Colon (tissue), 2 donors: ENCODE measurements at regions not wholly inside any gene's neighbourhood (a gene's known extent, or its start where the extent isn't known, plus 50 kb on each side); places are given as distances from the start of the nearest gene placed in this dataset.
"Not testable (repeated sequence)": the region's sequence is repeated elsewhere in the genome, so short reads cannot be mapped to it uniquely, and the experiment has no call there.

Source experiments
- FAIRE-seq: peaks from 2 replicates; lab custom pipeline; 2012; peaks lifted over from hg19 to GRCh38; lab: Jason Lieb, UNC
- donor health status: control.
- donor health status: control.

- FAIRE-seq = no peak
Measured at GRCh38 chr18:5717256-5717655, 173.5 kb upstream of the EPB41L3 start.

- FAIRE-seq = no peak
Measured at GRCh38 chr18:5710676-5711075, 166.9 kb upstream of the EPB41L3 start.

- no peak for FAIRE-seq
Measured at GRCh38 chr18:5710235-5710634, 166.4 kb upstream of the EPB41L3 start.

- no peak for FAIRE-seq
Measured at GRCh38 chr18:5709476-5710095, 165.8 kb upstream of the EPB41L3 start.

- no peak for FAIRE-seq
Measured at GRCh38 chr18:5707586-5707985, 163.8 kb upstream of the EPB41L3 start.

GRCh38 chr18:5705393-5705792 lies 161.6 kb upstream of the EPB41L3 start:
- FAIRE-seq = no peak

- no peak for FAIRE-seq
Measured at GRCh38 chr18:5704847-5705246, 161.1 kb upstream of the EPB41L3 start.

GRCh38 chr18:5702016-5702415 lies 158.2 kb upstream of the EPB41L3 start:
- FAIRE-seq = not testable (repeated sequence)

GRCh38 chr18:5693699-5694294 lies 150.0 kb upstream of the EPB41L3 start:
- FAIRE-seq = no peak

GRCh38 chr18:5678779-5679406 lies 135.1 kb upstream of the EPB41L3 start:
- no peak for FAIRE-seq

- no peak for FAIRE-seq
Measured at GRCh38 chr18:5678278-5678677, 134.5 kb upstream of the EPB41L3 start.

- FAIRE-seq = no peak
Measured at GRCh38 chr18:5673616-5674015, 129.8 kb upstream of the EPB41L3 start.

- FAIRE-seq = no peak
Measured at GRCh38 chr18:5669585-5669984, 125.8 kb upstream of the EPB41L3 start.

- no peak for FAIRE-seq
Measured at GRCh38 chr18:5668087-5668715, 124.4 kb upstream of the EPB41L3 start.

- no peak for FAIRE-seq
Measured at GRCh38 chr18:5667356-5667755, 123.6 kb upstream of the EPB41L3 start.

- FAIRE-seq = no peak
Measured at GRCh38 chr18:5662586-5663090, 118.8 kb upstream of the EPB41L3 start.

GRCh38 chr18:5661179-5661578 lies 117.4 kb upstream of the EPB41L3 start:
- FAIRE-seq = no peak

- no peak for FAIRE-seq
Measured at GRCh38 chr18:5653802-5654201, 110.0 kb upstream of the EPB41L3 start.

- FAIRE-seq = no peak
Measured at GRCh38 chr18:5651736-5652135, 107.9 kb upstream of the EPB41L3 start.

GRCh38 chr18:5649439-5649838 lies 105.6 kb upstream of the EPB41L3 start:
- no peak for FAIRE-seq

- no peak for FAIRE-seq
Measured at GRCh38 chr18:5646739-5647138, 102.9 kb upstream of the EPB41L3 start.

GRCh38 chr18:5643288-5643687 lies 99.5 kb upstream of the EPB41L3 start:
- no peak for FAIRE-seq

GRCh38 chr18:5640939-5641338 lies 97.1 kb upstream of the EPB41L3 start:
- no peak for FAIRE-seq
